ENCODE measurements at regions not wholly inside any gene's neighbourhood (a gene's known extent, or its start where the extent isn't known, plus 50 kb on each side); places are given as distances from the start of the nearest gene placed in this dataset.

DNA sequence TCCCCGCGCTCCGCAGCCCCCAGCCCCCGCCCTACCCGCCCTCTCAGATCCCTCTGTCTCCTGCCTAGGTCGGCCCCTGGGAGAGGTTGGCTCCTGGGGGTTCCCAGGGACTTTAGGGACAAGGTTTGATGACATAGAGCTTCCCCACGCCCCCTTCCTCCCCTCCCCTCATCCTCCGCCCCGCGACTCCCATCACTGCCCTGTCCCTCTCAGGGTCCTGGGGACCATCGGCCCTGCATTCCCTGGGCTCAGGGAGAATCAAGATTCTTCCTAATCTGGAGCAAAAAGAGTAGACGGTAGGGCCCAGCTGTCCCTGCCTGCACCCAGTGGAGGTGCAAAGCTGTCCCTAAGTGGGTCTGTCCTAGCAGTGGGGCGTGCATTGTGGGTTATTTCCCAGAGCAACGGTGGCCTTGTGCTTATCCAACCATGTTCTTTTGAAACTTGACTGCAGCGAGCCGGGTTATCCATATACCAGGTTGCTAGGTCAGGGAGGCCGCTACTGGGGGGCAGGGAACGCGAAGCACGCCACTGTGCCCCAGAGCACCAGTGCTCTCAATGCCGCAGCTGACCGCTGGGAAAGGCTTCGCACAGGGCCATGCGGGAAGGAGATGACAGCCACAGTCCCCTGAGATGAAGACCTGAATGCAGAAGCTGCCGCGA is 124.4 kb upstream of the PRMT8 start:
- no peak for DNase-seq (ENCODE audit: low read depth)
- no peak overlapping the region for H3K4me3 ChIP-seq (ENCODE audit: low read length)
- TF ChIP-seq, protein P1, sequence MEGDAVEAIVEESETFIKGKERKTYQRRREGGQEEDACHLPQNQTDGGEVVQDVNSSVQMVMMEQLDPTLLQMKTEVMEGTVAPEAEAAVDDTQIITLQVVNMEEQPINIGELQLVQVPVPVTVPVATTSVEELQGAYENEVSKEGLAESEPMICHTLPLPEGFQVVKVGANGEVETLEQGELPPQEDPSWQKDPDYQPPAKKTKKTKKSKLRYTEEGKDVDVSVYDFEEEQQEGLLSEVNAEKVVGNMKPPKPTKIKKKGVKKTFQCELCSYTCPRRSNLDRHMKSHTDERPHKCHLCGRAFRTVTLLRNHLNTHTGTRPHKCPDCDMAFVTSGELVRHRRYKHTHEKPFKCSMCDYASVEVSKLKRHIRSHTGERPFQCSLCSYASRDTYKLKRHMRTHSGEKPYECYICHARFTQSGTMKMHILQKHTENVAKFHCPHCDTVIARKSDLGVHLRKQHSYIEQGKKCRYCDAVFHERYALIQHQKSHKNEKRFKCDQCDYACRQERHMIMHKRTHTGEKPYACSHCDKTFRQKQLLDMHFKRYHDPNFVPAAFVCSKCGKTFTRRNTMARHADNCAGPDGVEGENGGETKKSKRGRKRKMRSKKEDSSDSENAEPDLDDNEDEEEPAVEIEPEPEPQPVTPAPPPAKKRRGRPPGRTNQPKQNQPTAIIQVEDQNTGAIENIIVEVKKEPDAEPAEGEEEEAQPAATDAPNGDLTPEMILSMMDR (conservative IDR thresholded peaks at IDR 0.05; ENCODE audit: low read length) = no peak

DNA sequence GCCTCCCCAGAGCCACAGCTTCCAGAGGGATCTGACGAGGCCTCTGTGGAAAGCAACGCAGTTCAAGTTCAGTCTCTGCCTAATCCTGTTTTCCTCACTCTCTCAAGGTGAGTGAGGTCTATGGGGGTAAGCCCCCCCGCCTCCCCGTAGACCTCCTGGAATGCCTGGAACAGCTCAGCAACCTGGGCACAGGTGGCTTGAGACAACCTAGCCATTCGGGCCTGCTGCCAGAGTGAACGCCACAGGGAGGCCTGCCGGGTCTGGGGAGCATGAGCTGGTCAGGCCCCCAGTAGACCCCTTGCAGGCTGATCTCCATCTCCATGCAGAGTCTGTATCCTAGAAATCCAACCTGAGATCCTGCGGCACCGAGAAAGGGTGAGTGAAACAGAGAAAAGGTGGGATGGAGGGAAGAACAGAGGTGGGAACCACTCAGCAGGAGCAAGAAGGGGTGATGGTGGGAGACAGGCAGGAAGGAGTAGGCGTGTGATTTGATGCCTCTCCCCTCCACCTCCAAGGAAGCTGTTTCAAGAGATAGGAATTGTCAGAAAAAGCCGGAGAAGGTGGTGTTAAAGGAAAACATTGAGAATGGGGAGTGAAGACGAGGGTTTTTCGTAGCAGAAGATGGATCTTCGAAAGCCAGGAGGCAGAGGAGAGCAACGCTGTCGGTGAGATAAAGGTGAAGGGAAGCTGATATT is 123.1 kb upstream of the PRMT8 start:
- H3K4me3 ChIP-seq (ENCODE audit: low read length) = no peak overlapping the region
- TF ChIP-seq, protein P1 (conservative IDR thresholded peaks at IDR 0.05; ENCODE audit: low read length) = no peak
- DNase-seq (ENCODE audit: low read depth) = no peak

DNA sequence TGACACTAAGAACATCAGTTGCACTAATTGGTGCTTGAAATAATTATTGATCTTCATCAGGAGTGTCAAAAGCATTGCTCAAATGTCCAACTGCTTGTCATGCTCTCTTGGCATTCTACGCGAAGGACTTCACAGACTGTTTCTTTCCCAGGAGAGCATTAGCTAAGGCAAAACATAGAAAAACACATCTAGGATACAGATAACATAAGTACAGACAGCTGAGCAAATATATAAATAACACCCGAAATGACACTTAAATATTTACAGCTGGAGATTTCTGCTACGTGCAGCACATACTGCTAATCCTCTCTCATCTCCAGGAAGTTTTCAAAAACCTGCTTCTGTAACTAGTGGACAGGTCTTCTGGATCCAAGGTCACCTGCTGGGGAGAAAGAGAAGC is 120.0 kb upstream of the PRMT8 start:
- TF ChIP-seq, protein P1 (conservative IDR thresholded peaks at IDR 0.05; ENCODE audit: low read length) = no peak
- no peak overlapping the region for H3K4me3 ChIP-seq (ENCODE audit: low read length)
- DNase-seq (ENCODE audit: low read depth) = no peak

DNA sequence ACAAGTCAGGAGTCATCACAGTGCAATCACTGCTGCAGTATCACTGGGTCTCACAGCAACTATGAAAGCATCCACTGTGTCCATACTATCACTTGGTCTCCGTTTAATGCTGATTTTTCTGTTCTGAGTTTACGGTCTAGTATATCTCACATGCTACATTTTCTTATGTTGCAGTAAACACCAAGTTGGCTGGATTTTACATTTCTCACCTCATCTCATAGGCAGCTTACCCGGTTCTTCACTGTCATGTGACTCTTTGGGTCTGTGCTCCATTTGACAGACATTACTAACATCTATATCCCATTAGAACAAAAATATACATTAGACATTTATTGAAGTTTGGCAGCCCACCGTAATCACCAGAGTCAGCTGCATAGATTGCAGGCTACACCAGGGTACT is 115.7 kb upstream of the PRMT8 start:
- TF ChIP-seq, protein P1 (conservative IDR thresholded peaks at IDR 0.05; ENCODE audit: low read length) = no peak
- no peak overlapping the region for H3K4me3 ChIP-seq (ENCODE audit: low read length)
- no peak for DNase-seq (ENCODE audit: low read depth)

DNA sequence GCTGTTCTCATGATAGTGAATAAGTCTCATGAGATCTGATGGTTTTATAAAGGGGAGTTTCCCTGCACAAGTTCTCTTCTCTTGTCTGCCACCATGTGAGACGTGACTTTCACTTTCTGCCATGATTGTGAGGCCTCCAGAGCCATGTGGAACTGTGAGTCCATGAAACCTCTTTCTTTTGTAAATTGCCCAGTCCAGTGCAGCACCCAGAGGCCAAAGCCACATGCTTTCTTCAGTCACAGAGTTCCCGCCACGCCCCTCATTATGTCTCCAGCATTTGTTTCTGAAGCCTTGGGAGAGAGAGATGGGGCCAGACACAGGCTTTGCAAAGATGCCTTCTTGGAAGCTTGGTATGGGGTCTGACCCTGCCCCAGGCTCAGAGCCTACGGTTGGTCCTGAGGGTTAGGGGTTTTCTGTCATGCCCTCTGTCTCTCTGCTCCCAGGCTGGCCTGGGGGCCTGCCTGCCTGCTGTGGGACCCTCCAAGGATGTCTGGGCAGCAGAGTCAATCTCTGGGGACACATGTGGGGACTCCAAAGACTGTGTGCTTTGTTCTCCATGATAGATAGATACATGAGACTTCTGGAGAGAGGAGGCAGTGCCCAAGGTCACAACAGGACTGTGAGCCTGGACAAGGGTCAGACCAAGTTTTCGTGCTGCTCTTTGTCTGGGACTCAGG is 114.1 kb upstream of the PRMT8 start:
- H3K4me3 ChIP-seq (ENCODE audit: low read length) = no peak overlapping the region
- TF ChIP-seq, protein P1 (conservative IDR thresholded peaks at IDR 0.05; ENCODE audit: low read length) = no peak
- no peak for DNase-seq (ENCODE audit: low read depth)

DNA sequence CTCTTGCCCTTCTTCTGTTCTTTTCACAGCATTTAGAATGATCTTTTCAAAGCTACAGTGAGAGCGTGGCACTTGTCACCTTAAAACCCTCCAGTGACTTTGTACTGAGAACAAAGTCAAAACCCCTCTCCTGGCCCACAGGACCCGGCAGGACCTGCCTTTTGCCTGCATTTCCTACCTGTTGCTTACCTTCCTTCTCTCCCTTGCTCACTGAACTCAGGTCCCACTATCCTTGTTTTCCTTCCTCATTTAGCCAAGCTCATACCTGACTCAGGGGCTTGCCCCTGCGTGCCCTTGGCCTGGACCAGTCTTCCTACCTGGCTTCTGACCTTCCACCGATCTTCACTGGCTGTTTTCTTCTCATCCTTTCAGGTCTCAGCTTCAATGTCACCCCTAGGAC is 112.3 kb upstream of the PRMT8 start:
- TF ChIP-seq, protein P1 (conservative IDR thresholded peaks at IDR 0.05; ENCODE audit: low read length) = no peak
- no peak for DNase-seq (ENCODE audit: low read depth)
- no peak overlapping the region for H3K4me3 ChIP-seq (ENCODE audit: low read length)

All from AG10803 (cell line).